HG02938 (cell line): ENCODE measurements at regions not wholly inside any gene's neighbourhood (a gene's known extent, or its start where the extent isn't known, plus 50 kb on each side); places are given as distances from the start of the nearest gene placed in this dataset.
A peak's percentile ranks its signal among the peaks of the same experiment; 100 is the strongest.

ENCODE experiments used
- ATAC-seq: cut with Tn5 transposase; IDR thresholded peaks from one replicate; pipeline ENCODE4 v1.9.1; 2021; ENCODE audit warnings: mild to moderate bottlenecking, moderate library complexity; ENCODE audit not compliant: unreplicated experiment

DNA sequence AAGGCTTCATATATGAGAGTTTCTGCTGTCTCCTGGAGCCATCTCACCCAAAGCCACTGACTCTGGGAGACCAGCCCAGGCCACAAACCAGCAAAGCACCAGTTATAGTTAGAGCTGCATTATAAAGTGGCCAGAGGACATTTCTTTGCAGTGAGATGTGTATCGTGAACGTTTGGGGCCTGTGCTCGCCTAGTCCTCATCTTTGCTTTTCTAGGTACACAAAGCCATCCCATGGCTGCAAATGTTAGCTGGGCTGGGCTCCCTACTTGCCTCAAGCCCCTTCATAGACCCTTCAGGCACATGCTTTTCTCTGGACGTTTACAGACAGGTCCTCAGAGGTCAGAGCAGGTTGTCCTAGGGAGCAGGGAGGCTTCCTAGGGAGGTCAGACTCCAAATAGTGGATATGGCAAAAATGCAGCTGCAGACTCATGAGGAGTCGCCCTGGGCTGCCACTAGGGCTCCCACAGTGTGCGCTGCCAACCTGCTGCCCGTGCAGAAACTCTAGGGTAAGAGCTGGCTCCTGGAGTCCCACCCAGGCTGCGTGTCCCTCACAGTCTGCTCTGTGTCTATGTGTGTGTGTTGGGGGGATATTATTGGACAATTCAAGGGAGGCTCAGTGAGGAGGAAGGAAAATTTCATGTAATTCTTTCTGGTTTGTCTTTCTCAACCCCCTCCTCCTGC, 141.0 kb downstream of the RPIA start:
- peak; percentile 41 for ATAC-seq

DNA sequence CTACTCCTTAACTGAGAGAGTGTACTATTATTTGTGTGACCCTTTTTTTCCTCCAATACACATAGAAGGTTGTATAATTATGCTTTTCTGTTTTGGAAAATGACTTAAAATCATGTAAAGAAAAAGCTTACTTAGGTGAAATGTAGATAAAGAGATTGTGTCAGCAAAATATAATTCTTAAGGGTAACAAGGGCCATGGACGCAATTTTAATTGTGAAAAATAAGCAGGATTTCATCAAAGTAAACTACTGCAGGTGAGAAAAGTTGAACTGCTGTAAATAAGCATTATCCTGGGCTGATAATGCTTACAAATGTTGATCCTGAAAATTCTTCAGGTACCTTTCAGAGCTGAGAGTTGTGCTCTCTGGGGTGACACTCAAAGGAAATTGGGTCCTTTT, 141.5 kb downstream of the RPIA start:
- ATAC-seq, result no peak

DNA sequence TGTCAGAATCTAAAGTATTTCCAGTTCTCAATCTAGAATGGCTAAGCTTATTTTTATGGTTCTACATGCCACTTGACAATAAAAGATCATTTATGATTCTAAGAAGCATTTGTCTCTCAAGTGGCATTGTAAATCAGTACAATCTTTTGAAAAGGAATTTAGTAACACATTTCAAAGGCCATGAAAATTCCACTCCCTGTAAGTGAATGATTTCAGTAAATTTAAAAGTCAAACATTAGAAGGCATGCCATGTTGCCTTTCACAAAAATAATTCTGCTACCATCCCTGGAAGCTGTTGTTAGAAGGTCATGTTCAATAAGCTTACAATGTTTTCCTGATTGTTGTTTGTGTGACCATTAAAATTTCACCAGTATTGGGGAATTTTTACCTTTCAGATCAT, 142.9 kb downstream of the RPIA start:
- no peak for ATAC-seq

DNA sequence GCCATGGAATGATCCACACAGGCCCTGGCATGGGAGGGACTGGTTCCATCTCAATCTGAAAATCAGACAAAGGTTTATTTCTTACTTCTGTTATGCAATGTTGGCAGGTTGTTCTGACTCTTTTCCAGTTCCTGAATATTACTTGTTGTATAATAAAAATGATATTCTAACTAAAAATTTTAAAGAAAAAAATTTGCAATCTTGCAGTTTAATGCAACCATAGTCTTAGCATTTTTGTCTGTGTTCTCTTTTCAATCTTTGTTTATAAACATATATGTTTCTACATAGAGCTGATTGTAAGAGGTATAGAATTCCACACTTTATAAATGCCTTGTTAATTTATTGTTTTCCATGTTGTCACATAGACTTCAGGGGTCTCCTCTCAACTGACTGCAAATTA, 143.4 kb downstream of the RPIA start:
- ATAC-seq, result no peak

DNA sequence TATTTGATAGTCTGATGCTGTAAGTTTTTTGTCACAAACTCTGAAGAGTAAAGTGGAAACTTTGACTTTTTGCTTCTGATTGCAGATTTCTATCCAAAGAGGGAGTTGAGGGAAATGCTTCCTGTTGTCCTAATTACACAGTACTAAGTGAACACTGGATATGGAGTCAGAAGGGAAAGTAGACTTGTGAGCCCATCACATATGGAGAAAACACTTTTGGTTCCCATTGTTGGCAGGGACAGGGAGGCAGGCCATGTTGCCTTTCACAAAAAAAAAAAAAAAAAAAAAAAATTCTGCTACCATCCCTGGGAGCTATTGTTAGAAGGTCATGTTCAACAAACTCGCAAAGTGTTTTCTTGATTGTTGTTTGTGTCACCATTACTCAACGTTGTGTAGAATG, 144.3 kb downstream of the RPIA start:
- no peak for ATAC-seq

DNA sequence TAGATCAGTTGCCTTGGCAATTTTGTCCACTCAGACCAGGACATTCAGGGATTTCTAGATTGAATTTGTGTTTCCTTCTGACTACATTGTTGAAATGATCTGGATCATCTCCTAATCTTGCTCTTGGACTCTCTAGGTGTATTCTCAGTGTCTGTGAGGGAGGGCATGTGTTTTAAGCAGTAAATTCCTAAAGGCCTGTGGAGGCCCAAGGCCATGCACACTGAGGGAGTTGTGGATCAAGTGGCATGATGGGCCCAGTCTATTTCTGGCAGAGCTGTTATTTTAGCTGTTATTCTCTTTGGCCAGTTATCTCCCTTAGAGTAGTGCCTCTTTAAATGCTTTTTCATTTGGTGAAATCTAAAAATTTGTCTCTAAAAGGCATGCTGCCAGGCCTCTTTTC, 144.9 kb downstream of the RPIA start:
- ATAC-seq, result no peak

DNA sequence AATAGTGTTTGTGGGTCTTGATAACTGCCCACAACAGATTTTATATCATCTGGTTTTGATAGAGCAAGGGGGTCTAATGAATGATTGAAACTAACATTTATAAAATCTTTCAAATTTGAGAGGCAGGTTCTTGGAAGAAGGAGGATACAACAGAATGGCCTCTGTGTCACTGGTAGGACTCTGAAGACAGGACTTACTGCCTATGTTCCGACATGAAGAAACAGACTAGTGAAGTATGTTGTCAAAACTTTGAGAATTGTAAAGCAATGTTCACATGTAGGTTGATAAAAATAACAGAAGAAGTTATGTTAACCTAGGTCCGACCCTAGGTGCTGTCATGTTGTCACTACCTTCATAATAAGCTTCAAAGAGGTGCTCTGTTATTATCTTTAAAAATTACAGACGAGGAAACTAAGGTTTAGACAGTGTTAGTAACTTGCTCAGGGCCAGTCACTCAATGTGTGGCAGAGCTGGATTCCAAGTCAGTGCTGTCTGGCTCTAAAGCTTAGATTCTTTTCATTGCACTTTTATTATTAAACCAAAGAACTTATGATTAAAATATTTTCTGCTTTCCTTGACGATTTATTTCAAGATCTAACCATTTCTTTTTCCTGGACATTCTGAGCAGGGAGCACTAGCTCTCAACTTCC, 146.2 kb downstream of the RPIA start:
- ATAC-seq, result no peak

DNA sequence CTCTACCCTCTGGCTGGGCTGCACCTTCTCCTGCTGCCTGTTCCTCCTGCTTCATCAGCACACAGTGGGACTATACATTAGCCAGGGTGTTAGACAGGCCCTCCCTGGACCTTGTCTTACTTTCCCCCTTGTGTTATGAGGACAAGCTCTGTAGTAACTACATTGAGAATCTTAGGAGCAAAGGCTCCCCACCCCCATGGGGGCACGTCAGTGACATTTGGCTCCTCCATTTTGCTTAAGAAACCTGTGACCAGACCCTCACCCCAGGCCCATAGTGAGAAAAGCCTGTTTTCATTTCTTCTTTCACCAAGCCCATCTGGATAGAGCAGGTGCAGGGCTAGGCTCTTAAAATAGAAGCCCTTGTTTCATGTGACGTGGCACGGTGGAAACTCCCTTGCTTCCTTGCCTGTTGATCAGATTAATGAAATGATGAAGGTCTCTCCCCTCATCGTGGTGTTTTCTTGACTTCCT, 146.7 kb downstream of the RPIA start:
- ATAC-seq, result peak; percentile 85

DNA sequence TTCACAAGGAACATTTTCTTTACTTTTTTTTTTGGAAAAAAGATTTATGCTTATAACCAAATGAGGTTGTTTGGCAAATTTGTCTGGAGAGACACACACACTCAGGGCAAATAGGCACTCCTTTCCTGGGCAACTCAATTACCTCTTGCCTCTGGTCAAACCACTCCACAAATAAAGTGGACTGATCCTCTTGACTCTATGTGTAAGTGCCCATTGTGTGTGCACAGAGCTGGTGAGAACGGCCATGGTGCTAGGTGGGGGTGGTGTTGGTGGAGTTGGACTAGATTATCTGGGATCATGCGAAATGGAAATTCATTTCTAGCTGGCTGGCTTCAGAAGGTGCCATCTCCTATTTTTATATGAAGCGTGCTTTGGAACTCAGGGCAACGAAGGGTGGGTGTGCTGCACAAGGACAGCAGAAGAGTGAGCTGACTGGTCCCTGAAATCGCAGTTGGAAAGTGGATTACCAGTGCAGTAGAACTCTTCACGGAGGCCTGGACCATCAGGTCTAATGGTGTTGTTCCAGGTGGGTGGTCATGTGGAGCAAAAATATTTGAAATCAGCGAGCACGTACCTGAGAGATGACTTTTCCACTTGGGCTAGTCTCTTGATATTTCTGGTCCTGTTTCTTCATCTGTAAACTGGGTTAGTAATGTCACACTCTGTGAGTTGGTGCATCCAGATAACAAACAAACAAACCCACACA, 149.9 kb downstream of the RPIA start:
- no peak for ATAC-seq

DNA sequence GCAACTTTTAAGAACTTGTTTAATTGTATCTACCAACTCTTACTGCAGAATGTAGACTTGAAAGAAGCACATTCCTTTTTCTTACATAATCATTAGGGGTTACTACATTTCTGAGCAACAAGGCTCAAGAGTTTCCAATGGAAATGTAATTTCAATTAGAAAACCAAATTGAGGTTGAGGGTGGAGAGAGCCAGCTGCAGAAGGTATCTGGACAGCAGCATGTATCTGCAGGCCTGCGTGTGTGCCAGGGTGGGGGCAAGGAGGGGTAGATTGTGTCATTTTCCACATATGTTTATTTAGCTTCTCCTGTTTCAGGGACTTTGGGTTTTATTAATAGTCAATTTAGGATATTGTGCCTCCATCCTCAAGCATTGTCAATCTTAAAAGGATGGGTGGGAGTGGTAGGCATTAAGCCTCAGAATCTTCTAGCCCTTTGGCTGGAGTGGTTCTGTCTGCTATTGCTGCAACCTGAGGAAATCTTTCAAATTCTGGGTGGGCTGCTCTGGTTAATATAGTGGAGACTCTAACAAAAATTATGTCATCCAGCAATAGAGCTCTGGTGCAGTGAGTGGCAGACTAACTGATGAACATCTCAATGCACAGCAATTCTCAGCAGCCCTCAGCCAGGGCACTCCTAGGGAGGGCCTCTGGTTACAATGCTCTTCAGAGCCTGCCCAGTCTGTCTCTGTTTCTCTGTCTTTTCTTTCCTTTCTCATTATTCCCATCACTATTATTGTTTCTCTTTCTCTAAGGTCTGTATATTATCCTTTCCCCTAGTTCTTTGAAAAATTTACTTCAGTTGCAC, 151.4 kb downstream of the RPIA start:
- ATAC-seq, result no peak

DNA sequence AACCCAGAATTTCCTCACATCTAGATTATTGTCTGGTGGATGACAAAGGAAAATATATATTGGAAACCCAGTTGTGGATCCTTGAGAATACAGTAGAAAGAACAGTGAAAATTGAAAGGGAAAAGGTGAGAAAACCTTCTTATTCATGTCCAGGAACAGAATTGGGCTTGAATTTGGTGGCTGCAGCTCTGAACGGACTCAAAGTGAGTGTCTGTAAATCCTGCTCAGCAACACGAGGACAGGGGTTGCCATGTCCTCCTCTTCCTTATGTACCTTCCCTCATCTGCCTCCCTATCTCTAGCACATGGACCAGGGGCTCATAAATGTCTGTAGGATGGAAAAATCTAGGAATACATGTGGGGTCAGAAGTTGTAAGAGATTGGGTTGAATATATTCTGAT, 152.2 kb downstream of the RPIA start:
- no peak for ATAC-seq

DNA sequence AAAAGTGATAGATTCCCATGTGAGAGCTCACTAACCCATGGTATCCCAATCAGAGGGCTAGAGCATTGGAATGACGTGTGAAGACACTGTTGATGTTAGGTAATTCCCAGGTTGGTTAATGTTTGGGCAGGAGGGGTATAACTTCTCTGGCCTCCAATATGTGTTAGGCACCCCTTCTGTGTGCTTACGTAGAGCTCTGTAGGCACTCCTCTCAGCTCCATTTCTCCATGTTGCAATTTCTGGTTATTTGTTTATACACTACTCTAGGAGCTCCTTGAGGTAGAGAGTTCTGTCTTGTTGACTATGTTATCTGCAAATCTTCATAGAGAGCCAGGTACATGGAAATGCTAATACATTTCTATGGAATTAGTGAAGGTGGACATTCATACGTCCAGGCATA, 153.5 kb downstream of the RPIA start:
- no peak for ATAC-seq

DNA sequence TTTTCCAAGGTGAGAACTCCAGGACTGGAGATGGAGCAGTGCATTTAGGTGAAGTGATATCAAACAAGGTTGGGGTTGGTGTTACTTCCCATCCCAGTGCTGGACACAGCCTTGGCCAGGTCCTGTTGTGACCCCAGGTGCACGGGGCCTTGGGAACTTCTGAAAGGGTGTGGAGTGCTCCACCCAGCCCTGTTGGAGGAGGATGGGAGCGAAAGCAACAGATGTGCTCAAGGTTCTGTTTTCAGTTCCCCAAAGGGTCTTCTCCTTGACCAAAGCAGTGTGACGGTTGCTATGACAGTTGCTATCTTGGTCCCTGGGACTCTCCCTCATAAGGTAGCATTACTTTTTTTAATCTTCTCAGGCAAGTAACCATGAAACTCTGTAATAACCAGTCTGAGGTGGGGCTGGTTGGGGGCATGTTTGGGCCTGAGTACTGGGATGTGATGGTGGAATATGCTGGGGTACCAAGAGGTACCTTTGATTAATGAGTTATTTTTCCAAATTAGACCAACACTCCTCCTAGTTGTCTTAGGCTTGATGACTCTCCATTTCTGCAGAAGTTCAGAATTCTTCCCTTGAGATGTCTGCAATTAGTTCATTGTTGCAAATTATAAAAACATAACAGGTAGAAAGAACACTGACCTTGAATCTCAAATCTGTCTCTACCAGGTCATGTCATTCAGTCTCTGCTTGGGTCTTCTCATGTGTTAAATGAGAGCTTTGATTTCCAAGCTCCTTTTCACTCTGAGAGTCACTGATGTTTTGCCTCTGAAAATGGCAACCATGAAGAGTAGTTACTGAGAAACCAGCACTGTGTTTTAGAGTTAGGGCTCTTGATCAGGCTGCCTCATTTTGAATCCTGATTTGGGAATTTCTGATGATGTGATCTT, 154.5 kb downstream of the RPIA start:
- peak; percentile 91 for ATAC-seq

DNA sequence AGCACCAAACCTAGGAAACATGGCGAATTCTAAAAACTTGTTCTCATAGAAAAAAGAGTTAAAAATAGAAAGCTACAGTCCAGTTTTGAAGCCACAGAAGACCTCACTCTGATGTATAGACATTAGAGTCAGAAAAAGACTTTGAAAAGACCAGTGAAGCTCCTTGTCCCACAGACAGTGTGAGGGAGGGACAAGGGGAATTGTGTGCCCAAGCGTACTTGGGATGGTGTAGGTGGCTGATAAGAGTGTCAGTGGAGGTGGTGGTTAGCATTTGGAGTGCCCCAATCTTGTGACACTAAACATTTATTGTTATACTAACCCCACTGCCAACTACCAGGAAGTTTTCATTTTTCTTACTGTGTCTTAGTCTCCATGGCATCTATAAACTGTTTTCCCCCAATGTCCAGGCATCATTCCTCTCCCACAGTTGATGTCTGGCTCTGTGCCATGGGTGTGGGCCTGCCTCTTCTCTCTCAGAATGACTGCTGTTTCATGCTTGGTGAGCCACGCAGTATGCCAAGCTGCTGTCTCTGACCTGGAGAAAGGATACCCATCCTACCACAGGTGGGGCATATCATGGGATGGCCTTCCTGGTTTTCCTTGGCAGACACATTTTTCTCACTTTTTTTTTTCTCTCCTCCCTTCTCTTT, 161.4 kb downstream of the RPIA start:
- no peak for ATAC-seq

DNA sequence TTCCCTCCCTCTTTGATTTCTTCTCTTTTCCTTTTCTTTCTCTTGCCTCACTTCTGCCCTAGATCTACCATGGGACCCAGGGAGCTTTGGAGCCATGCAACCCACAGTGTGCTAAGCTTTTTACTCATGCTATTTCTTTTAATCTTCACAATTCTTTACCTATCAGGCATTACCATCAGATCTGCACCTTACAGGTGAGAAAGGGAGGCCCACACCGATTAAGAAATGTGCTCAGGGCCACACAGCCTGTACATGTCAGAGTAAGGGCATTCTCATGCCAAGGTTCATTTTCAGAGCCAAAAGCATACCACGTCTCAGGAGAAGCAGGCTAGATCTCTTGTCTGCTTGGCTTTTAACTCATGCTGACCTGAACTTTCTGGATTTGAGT, 161.9 kb downstream of the RPIA start:
- ATAC-seq, result no peak

DNA sequence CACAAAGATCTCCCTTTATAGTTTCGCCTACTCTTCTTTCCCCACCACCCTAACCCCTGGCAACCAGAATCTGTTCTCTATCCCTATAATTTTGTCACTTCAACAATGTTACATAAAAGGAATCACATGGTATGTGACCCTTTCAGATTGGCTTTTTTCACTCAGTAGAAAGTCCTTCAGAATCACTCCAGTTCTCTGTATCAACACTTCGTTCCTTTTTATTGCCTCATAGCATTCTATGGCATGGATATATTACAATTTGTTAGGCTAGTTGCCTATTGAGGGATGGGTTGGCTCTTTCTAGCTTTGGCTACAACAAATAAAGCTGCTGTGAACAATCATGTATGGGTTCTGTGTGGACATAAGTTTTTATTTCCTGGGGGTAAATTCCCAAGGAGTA, 163.1 kb downstream of the RPIA start:
- ATAC-seq, result no peak

DNA sequence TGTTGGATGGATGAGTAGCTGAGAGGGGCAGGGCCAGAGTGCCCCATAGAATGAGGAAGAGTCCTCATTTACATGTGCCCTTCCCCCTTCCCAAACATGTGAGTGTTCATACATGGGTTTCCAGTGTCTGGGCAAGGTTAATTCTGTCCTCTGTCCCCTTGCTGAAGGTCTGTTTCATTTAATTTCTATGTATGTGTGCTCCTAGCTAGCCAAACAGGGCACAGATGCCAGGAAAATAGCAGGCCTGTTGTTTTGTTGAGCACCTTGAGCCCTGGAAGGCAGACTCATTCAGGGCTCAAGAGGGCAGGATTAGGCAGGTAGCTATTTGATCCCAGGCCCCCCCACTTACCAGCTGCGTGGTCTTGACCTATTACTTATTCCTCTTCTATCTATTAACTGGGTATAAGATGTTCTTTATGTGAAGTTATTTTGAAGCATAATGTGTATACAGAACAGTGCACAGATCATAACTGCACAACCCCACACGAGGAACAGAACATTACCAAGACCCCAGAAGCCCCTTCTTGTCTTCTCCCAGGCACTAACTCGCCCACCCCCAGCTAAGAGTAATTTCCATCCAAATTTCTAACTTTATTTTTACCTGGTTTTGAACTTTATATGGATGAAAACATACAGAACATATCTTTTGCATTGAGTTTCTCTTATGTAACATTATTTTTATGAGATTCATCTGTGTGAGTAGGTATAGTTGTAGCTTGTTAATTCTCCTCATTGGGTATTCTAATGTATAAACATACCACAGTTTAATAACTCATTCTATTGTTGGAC, 164.3 kb downstream of the RPIA start:
- peak; percentile 26 for ATAC-seq

DNA sequence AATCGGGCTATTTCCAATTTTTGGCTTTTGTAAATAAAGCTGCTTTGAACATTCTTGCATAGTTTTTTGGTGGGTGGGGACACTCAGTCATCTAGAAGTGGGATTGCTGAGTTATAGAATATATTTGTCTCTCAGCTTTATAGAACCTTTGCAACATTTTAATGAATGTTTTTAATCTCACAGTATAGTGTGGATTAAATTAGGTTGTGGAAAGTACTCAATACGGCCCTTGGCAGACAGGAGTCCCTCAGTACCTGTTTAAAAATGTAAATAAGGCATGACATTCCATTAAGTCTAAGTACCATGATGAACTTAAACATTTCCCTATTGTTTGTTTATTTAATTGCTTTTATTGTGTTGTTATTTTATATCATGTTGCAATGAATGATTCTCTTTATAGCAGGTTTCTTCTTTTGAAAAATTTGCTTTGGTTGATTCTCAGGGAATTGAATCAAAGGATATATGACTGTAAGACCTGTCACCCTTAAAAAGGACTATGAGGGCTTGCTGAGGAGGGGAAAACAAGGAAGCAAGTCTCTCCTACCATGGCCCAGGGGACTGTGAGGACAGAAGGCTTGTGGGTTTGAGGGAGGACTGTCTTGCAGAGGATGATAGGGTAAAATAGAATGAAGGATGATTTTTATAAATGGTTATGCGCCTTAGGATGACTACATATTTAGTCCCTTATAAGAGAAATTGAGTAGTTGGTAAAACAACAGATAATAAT, 165.1 kb downstream of the RPIA start:
- ATAC-seq, result no peak
